Stimulated activated naive CD8-positive, alpha-beta T cell treated with anti-CD3 and anti-CD28 coated beads, Interleukin-15, Interleukin-2, amounts not matched to agents 100 ng/mL and 50 ng/mL, for 24 hours (primary cell): ENCODE measurements at regions not wholly inside any gene's neighbourhood (a gene's known extent, or its start where the extent isn't known, plus 50 kb on each side); places are given as distances from the start of the nearest gene placed in this dataset.

Experiments
- H3K27ac Mint-ChIP-seq: one replicate; pipeline ENCODE4 v1.8.0; 2021; ENCODE audit warnings: mild to moderate bottlenecking, mixed read lengths
- H3K27me3 Mint-ChIP-seq: one replicate; pipeline ENCODE4 v1.8.0; 2021; ENCODE audit warnings: mixed read lengths
- H3K36me3 Mint-ChIP-seq: one replicate; pipeline ENCODE4 v1.8.0; 2021; ENCODE audit warnings: low read depth, mixed read lengths
- H3K4me1 Mint-ChIP-seq: one replicate; pipeline ENCODE4 v1.8.0; 2021; ENCODE audit warnings: low read depth, mixed read lengths
- H3K4me3 Mint-ChIP-seq: one replicate; pipeline ENCODE4 v1.8.0; 2021; ENCODE audit warnings: mild to moderate bottlenecking, mixed read lengths
- H3K9me3 Mint-ChIP-seq: one replicate; pipeline ENCODE4 v1.8.0; 2021; ENCODE audit warnings: mixed read lengths

- Mint-ChIP-seq H3K4me3 (no peak overlapping the region), H3K27me3 (no peaks in the 10 kb centered on the region), H3K9me3 (peaks cover 19% of the 10 kb centered on the region), H3K36me3 (no peaks in the 10 kb centered on the region), H3K27ac (no peak overlapping the region), H3K4me1 (no peaks in the 10 kb centered on the region)
These were observed 1040.9 kb downstream of the CBLN2 start for GRCh38 chr18:71503222-71503621.

DNA sequence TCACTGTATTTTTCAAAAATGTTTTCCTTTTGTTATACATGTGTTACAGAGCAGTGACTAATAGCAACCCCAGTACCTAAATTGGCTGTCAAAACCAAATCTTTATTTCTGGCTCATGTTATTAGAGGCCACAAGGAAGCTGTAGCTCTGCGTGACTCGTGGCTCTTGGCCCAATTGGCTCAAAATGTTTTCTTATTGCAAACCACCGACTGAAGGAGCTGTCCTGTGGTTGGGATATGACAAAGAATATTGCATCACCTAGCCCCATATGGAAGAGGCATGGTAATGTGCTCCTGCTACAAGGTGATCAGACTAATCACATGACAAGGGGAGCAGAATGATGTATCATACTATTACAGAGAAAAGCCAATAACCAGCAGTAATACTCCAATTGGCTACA is 1058.5 kb downstream of the CBLN2 start:
- Mint-ChIP-seq H3K27me3 (no peaks in the 10 kb centered on the region), H3K36me3 (no peaks in the 10 kb centered on the region), H3K4me3 (no peak overlapping the region), H3K9me3 (peaks cover 3% of the 10 kb centered on the region), H3K4me1 (no peaks in the 10 kb centered on the region), H3K27ac (no peak overlapping the region)

GRCh38 chr18:71471963-71472725 is 1072.0 kb downstream of the CBLN2 start:
- Mint-ChIP-seq H3K4me1 (no peaks in the 10 kb centered on the region), H3K27me3 (no peaks in the 10 kb centered on the region), H3K27ac (no peak overlapping the region), H3K9me3 (peaks cover 9% of the 10 kb centered on the region), H3K4me3 (no peak overlapping the region), H3K36me3 (no peaks in the 10 kb centered on the region)

DNA sequence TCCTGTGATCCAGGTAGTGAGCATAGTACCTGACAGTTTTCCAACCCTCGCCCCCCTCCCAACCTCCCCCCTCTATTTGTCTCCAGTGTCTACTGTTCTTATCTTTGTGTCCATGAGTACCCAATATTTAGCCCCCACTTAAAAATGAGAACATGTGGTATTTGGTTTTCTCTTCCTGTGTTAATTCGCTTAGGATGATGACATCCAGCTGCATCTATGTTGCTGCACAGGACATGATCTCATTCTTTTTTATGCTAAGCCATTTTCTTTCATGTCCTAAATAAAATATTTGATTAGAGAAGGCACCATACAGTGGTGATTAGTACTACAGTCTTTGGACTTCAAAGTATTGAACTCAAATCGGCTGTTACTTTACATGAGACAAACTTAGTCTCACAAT is 1087.9 kb downstream of the CBLN2 start:
- Mint-ChIP-seq H3K27me3 (peaks cover 4% of the 10 kb centered on the region), H3K4me1 (no peaks in the 10 kb centered on the region), H3K36me3 (no peaks in the 10 kb centered on the region), H3K27ac (no peak overlapping the region), H3K4me3 (no peak overlapping the region), H3K9me3 (peaks cover 7% of the 10 kb centered on the region)

DNA sequence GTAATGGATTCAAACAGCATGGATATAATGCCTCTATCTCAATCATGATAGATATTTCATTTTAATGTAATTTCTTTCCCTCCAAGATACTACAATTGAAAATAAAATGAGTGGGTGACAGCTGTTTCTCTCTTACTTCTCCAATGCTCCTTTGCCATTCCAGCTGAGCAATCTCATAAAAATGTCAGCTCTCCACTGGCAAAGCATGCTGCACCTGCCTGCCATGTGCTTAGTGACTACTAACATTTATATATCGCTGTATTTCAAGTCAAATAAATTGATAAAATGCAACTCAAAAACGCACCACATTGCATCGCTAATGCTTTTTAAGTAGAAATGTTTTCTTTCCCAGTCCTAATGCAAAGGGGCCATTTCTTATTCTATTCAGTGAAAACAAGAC is 1093.9 kb downstream of the CBLN2 start:
- Mint-ChIP-seq H3K4me3 (no peak overlapping the region), H3K9me3 (no peaks in the 10 kb centered on the region), H3K4me1 (no peaks in the 10 kb centered on the region), H3K36me3 (no peaks in the 10 kb centered on the region), H3K27me3 (no peaks in the 10 kb centered on the region), H3K27ac (no peak overlapping the region)

DNA sequence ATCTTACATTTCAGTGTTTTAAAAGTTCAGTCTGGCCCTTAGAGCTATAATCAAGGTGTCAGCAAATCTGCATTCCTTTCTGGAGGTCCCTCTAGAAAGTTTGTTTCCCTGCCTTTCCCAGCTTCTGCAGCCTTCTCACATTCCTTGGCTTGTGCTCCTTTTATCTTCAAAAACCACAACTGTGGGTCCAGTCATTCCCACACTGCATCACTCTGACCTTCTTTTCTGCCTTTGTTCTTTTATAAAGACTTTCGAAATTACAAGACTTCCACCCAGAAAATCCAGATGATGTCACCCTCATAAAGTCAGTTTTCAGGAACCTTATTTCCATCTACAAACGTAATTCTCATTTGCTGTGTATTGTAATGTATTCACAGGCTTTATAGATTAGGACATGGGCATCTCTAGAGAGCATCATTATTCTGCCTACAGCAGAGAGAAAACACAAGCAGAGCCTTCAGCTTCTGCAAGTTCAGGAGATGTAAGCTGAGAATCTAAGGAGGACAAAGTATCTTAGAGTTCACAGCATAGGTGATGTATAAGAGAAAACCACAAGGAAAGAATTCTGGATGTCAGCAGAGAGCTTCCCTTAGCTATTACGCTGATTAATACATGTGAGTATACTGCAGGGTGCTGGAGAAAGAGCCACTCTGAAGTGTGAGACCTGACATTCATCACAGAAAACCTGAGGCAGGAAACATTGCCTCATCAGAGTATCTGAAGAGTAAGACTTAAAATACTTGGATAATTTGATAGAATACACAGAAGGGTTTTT is 1100.2 kb downstream of the CBLN2 start:
- Mint-ChIP-seq H3K4me3 (no peak overlapping the region), H3K9me3 (peaks cover 4% of the 10 kb centered on the region), H3K27ac (no peak overlapping the region)

GRCh38 chr18:71442731-71443141 is 1101.4 kb downstream of the CBLN2 start:
- Mint-ChIP-seq H3K27ac (no peak overlapping the region), H3K4me1 (no peaks in the 10 kb centered on the region), H3K9me3 (peaks cover 4% of the 10 kb centered on the region), H3K27me3 (no peaks in the 10 kb centered on the region), H3K36me3 (no peaks in the 10 kb centered on the region), H3K4me3 (no peak overlapping the region)

More for the DNA sequence above, 1100.2 kb downstream of the CBLN2 start:
- H3K27me3 Mint-ChIP-seq, result no peaks in the 10 kb centered on the region
- no peaks in the 10 kb centered on the region for H3K36me3 Mint-ChIP-seq
- H3K4me1 Mint-ChIP-seq, result no peaks in the 10 kb centered on the region

DNA sequence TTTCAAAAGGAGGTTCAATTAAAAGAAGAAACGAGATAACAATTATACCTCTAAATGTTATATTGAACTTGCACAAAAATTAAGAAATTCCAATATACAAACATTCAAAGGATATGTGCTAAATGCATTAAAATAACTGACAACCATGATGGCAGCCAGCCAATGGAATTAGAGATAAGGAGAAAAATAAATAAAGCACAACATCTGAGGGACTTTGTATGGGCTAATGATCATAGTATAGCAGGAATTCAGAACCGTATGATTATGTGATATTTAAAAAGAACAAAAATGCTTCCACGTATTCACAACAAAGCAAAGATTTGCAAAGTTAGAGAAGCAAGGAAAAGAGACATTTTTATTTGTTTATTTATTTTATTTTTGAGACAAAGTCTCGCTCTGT is 1103.0 kb downstream of the CBLN2 start:
- Mint-ChIP-seq H3K27ac (no peak overlapping the region), H3K27me3 (no peaks in the 10 kb centered on the region), H3K9me3 (peaks cover 4% of the 10 kb centered on the region), H3K4me3 (no peak overlapping the region), H3K36me3 (no peaks in the 10 kb centered on the region), H3K4me1 (no peaks in the 10 kb centered on the region)

DNA sequence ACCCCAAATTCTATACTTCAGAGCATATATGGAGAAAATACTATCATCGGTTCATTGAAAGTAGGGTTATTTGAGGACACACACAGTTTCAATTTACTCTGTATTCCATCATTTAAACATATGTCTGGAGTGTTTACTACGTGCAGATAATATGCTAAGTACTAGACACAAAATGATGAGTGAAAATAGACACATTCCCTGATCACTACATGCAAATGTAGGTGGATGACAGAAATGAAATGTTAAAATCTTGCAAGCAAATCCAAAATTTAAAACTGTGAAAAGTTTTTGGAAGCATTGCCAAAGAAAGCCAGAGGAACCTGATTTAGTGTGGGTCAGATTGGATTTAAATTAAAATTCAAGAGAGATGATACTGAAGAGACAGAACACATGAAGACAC is 1106.6 kb downstream of the CBLN2 start:
- no peak overlapping the region for H3K27ac Mint-ChIP-seq
- no peaks in the 10 kb centered on the region for H3K9me3 Mint-ChIP-seq
- no peaks in the 10 kb centered on the region for H3K4me1 Mint-ChIP-seq
- H3K36me3 Mint-ChIP-seq, result no peaks in the 10 kb centered on the region
- no peak overlapping the region for H3K4me3 Mint-ChIP-seq
- H3K27me3 Mint-ChIP-seq, result no peaks in the 10 kb centered on the region

- no peaks in the 10 kb centered on the region for H3K4me1 Mint-ChIP-seq
- no peaks in the 10 kb centered on the region for H3K9me3 Mint-ChIP-seq
- H3K36me3 Mint-ChIP-seq, result no peaks in the 10 kb centered on the region
- H3K27me3 Mint-ChIP-seq, result no peaks in the 10 kb centered on the region
- no peak overlapping the region for H3K4me3 Mint-ChIP-seq
- no peak overlapping the region for H3K27ac Mint-ChIP-seq
These were observed 1110.8 kb downstream of the CBLN2 start for GRCh38 chr18:71433373-71433772.

GRCh38 chr18:71431689-71432088 is 1112.5 kb downstream of the CBLN2 start:
- H3K4me3 Mint-ChIP-seq, result no peak overlapping the region
- no peaks in the 10 kb centered on the region for H3K36me3 Mint-ChIP-seq
- H3K4me1 Mint-ChIP-seq, result no peaks in the 10 kb centered on the region
- no peak overlapping the region for H3K27ac Mint-ChIP-seq
- H3K9me3 Mint-ChIP-seq, result no peaks in the 10 kb centered on the region
- no peaks in the 10 kb centered on the region for H3K27me3 Mint-ChIP-seq

GRCh38 chr18:71431171-71431570 is 1113.0 kb downstream of the CBLN2 start:
- Mint-ChIP-seq H3K9me3 (no peaks in the 10 kb centered on the region), H3K27me3 (no peaks in the 10 kb centered on the region), H3K36me3 (no peaks in the 10 kb centered on the region), H3K4me3 (no peak overlapping the region), H3K27ac (no peak overlapping the region), H3K4me1 (no peaks in the 10 kb centered on the region)

GRCh38 chr18:71426441-71426840 is 1117.7 kb downstream of the CBLN2 start:
- Mint-ChIP-seq H3K27ac (no peak overlapping the region), H3K4me1 (no peaks in the 10 kb centered on the region), H3K9me3 (peaks cover 4% of the 10 kb centered on the region), H3K4me3 (no peak overlapping the region), H3K27me3 (no peaks in the 10 kb centered on the region), H3K36me3 (no peaks in the 10 kb centered on the region)

DNA sequence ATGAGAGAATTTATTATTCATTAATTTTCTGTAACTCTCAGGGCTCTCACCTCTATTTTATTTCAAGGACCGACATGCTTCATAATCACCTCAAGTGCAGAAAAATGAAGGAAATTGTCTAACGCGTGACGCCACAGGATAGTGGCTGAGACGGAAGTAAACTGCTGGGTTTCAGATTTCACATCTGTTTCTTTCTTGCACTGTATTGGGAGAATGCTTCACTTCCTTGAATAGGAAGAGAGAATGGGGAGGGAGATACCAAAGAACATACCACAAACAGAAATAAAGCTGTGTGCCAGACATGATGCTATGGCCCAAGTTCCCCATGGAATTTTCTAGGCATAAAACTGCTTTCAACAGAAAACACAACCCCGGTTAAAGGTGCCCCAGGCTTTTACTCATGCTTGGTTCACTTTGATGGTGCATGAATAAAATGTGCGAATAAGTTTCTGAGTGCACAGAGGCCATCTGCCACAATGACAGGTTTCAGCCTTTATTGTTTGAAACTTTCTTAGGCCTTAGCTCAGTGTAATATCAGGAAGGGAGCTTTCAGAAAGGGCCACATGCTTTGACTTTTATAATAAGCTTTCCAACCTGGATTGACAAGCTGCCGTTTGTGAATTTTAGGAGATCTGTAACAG is 1116.4 kb downstream of the SOCS6 start:
- no peaks in the 10 kb centered on the region for H3K36me3 Mint-ChIP-seq
- no peaks in the 10 kb centered on the region for H3K4me1 Mint-ChIP-seq
- no peak overlapping the region for H3K4me3 Mint-ChIP-seq
- peaks cover 5% of the 10 kb centered on the region for H3K9me3 Mint-ChIP-seq
- H3K27ac Mint-ChIP-seq, result no peak overlapping the region
- no peaks in the 10 kb centered on the region for H3K27me3 Mint-ChIP-seq

DNA sequence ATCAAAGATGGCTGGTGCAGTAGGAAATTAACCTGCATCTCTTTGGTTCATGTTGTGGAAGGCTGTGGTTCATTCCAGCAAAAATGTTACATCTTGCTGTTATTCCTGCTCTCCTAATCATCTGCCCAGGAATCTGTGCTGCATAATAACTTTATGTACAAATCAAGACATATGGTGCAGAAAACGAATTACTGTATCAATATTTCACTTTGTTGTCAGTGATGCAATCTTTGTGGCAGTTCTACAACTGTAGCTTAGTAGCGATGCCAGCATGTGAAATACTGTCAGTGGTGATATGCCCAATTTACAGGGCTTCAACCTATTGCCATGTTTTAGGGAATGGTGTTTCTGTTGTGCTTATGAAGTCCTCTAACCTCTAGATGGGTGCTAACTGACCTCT is 1114.7 kb downstream of the SOCS6 start:
- H3K4me3 Mint-ChIP-seq, result no peak overlapping the region
- no peaks in the 10 kb centered on the region for H3K36me3 Mint-ChIP-seq
- H3K27ac Mint-ChIP-seq, result no peak overlapping the region
- no peaks in the 10 kb centered on the region for H3K4me1 Mint-ChIP-seq
- H3K27me3 Mint-ChIP-seq, result no peaks in the 10 kb centered on the region
- no peaks in the 10 kb centered on the region for H3K9me3 Mint-ChIP-seq
